SU-DHL-6 (cell line): ENCODE measurements at regions not wholly inside any gene's neighbourhood (a gene's known extent, or its start where the extent isn't known, plus 50 kb on each side); places are given as distances from the start of the nearest gene placed in this dataset.

Source experiments
- EZH2phosphoT487 ChIP-seq: fragments of 200-600 bp; sonication (generic), shearing (Covaris generic); conservative IDR thresholded peaks from 2 replicates; pipeline ENCODE4 v1.6.1; 2018; ENCODE audit warnings: mild to moderate bottlenecking, antibody characterized with exemption, low read length, moderate library complexity, mixed read lengths
- TF ChIP-seq, protein P1 (sequence below): fragments of 200-600 bp; sonication (generic); IDR thresholded peaks from one replicate; pipeline ENCODE4 v1.5.1; 2017; ENCODE audit warnings: antibody characterized with exemption, mild to moderate bottlenecking, low read length, moderate library complexity; ENCODE audit not compliant: insufficient read depth, poor library complexity, severe bottlenecking

DNA sequence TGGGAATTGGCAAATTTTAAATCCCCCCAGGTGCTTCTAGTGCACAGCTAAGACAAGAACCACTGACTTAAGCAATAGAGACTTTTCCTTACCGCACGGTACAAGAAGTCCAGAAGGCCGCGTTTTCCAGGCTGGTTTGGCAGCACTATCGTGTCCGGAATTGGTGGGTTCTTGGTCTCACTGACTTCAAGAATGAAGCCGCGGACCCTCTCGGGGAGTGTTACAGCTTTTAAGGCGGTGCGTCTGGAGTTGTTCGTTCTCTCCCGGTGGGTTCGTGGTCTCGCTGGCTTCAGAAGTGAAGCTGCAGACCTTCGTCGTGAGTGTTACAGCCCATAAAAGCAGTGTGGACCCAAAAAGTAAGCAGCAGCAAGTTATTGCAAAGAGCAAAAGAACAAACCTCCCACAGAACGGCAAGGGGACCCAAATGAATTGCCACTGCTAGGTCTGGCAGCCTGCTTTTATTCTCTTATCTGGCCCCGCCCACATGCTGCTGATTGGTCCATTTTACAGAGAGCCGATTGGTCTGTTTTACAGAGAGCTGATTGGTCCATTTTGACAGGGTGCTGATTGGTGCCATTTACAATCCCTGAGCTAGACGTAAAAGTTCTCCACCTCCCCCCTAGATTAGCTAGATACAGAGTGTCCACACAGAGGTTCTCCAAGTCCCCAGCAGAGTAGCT, 264.5 kb downstream of the PREX1 start:
- TF ChIP-seq EZH2phosphoT487 = no peak
- TF ChIP-seq, protein P1, sequence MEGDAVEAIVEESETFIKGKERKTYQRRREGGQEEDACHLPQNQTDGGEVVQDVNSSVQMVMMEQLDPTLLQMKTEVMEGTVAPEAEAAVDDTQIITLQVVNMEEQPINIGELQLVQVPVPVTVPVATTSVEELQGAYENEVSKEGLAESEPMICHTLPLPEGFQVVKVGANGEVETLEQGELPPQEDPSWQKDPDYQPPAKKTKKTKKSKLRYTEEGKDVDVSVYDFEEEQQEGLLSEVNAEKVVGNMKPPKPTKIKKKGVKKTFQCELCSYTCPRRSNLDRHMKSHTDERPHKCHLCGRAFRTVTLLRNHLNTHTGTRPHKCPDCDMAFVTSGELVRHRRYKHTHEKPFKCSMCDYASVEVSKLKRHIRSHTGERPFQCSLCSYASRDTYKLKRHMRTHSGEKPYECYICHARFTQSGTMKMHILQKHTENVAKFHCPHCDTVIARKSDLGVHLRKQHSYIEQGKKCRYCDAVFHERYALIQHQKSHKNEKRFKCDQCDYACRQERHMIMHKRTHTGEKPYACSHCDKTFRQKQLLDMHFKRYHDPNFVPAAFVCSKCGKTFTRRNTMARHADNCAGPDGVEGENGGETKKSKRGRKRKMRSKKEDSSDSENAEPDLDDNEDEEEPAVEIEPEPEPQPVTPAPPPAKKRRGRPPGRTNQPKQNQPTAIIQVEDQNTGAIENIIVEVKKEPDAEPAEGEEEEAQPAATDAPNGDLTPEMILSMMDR = no peak
